Small intestine (tissue), 7 donors: ENCODE measurements at regions not wholly inside any gene's neighbourhood (a gene's known extent, or its start where the extent isn't known, plus 50 kb on each side); places are given as distances from the start of the nearest gene placed in this dataset.
"Not testable (repeated sequence)": the region's sequence is repeated elsewhere in the genome, so short reads cannot be mapped to it uniquely, and the experiment has no call there.

Source experiments
- DNase-seq, 2 donors: peaks; one replicate each; pipeline versions ENCODE4 v3.0.0 to v3.0.0-alpha.2; 2013
- FAIRE-seq: peaks from 2 replicates; lab custom pipeline; 2012; peaks lifted over from hg19 to GRCh38; lab: Jason Lieb, UNC
- H3K27ac ChIP-seq, 3 donors: one replicate each; pipeline ENCODE4 v1.5.1; 2013; ENCODE audit warnings: low read length in 2 of 3, mild to moderate bottlenecking in 2 of 3, control low read depth in 1 of 3, inconsistent platforms in 1 of 3, low read depth in 1 of 3, moderate library complexity in 1 of 3
- H3K27me3 ChIP-seq, 3 donors: one replicate each; pipeline ENCODE4 v1.6.1; 2013; ENCODE audit warnings: low read length in 3 of 3, inconsistent platforms in 1 of 3; ENCODE audit not compliant: control insufficient read depth in 3 of 3, insufficient read depth in 3 of 3
- H3K36me3 ChIP-seq, 3 donors: one replicate each; pipeline ENCODE4 v1.6.1; 2013; ENCODE audit warnings: low read length in 3 of 3, inconsistent platforms in 1 of 3, low read depth in 1 of 3, mild to moderate bottlenecking in 1 of 3, moderate library complexity in 1 of 3; ENCODE audit not compliant: control insufficient read depth in 3 of 3, insufficient read depth in 2 of 3
- H3K4me1 ChIP-seq, 3 donors: one replicate each; pipeline ENCODE4 v1.6.1; 2013; ENCODE audit warnings: low read length in 2 of 3, inconsistent platforms in 1 of 3, low read depth in 1 of 3, mild to moderate bottlenecking in 1 of 3, moderate library complexity in 1 of 3; ENCODE audit not compliant: control insufficient read depth in 3 of 3, insufficient read depth in 2 of 3
- H3K4me3 ChIP-seq, 3 donors: one replicate each; pipeline ENCODE4 v1.5.1; 2013; ENCODE audit warnings: low read length in 3 of 3, control low read depth in 1 of 3, inconsistent platforms in 1 of 3, low read depth in 1 of 3, mild to moderate bottlenecking in 1 of 3, moderate library complexity in 1 of 3
- H3K9me3 ChIP-seq, 2 donors: one replicate each; pipeline ENCODE4 v1.6.1; 2013; ENCODE audit warnings: low read depth in 1 of 2, low read length in 1 of 2; ENCODE audit not compliant: control insufficient read depth in 2 of 2, insufficient read depth in 1 of 2
- WGBS, 3 donors: extraction: QIAGEN DNeasy Blood & Tissue Kit; methylation state at CpG; one replicate each; pipeline ENCODE4 v1.1.7; 2013; 5-methylcytosine and 5-hydroxymethylcytosine counted together
- donor health status: healthy with polysubstance abuse.
- donor health status: control.
- donor health status: control.
- donor health status: Bipolar disorder and iron deficiency.
- donor health status: healthy.

- H3K4me1 ChIP-seq = no peaks in the 10 kb centered on the region
- DNase-seq (no peak), FAIRE-seq (no peak)
- no peak overlapping the region for H3K27ac ChIP-seq
- 49 to 72% (median 55%) methylated on average over 2 of the region's 2 CpGs for WGBS, 3 donors
- H3K9me3 ChIP-seq = no peaks in the 10 kb centered on the region
- H3K4me3 ChIP-seq = no peak overlapping the region
- no peaks in the 10 kb centered on the region for H3K27me3 ChIP-seq
- no peaks in the 10 kb centered on the region for H3K36me3 ChIP-seq
Observed at GRCh38 chr20:12223057-12223456, 305.4 kb downstream of the BTBD3 start.

DNA sequence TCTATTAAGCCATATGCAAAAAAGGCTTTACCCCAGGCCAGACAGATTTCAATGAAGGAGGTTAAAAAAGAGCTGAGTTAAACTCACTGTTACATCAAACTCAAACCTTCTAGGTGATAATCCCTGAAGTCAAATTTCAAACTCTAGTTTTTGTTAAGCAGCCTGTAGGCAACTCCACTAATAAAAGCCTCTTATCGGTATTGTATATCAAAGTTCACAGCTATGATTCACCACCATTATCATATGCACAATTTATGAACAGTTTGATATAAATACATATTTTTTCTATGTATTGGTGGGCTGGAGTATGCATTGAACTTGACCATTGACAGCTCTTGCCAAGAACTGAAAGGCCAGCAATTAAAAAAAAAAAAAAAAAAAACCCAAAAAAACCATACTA, 308.2 kb downstream of the BTBD3 start:
- FAIRE-seq (no peak), DNase-seq (no peak)
- Histone ChIP-seq H3K27ac (no peak overlapping the region), H3K4me1 (no peaks in the 10 kb centered on the region), H3K4me3 (no peak overlapping the region), H3K27me3 (no peaks in the 10 kb centered on the region), H3K36me3 (no peaks in the 10 kb centered on the region), H3K9me3 (no peaks in the 10 kb centered on the region)
- 17 to 60% (median 32%) methylated on average over 1 of the region's 1 CpG for WGBS, 3 donors

GRCh38 chr20:12229891-12230290, 312.2 kb downstream of the BTBD3 start:
- no peaks in the 10 kb centered on the region for H3K36me3 ChIP-seq
- H3K4me1 ChIP-seq = no peaks in the 10 kb centered on the region
- DNase-seq (no peak), FAIRE-seq (no peak)
- no peak overlapping the region for H3K4me3 ChIP-seq
- no peak overlapping the region for H3K27ac ChIP-seq
- no peaks in the 10 kb centered on the region for H3K27me3 ChIP-seq
- H3K9me3 ChIP-seq = no peaks in the 10 kb centered on the region

- H3K27ac ChIP-seq = no peak overlapping the region
- no peak for DNase-seq
- no peak for FAIRE-seq
Observed at GRCh38 chr20:12237772-12238171, 320.1 kb downstream of the BTBD3 start.

DNA sequence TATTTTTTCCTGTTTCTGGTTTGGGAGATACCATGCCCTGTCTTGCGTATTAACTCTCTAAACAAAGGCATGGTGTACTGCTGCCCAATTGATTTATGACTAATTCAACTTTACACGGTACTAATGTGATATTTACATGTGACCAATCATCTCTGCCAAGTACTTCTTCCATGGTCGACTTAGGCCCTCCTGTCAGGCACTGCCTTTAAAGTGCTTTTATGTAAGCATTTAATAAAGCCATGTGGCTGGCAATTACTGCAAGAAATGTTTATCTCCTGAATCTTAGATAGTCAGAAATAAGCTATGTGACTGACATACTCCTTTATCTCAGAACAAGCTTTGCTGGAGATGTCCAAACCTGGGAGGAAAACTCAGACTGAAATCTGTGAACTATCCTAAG, 323.4 kb downstream of the BTBD3 start:
- Histone ChIP-seq H3K27ac (no peak overlapping the region), H3K27me3 (no peaks in the 10 kb centered on the region), H3K9me3 (no peaks in the 10 kb centered on the region), H3K36me3 (no peaks in the 10 kb centered on the region), H3K4me3 (no peak overlapping the region), H3K4me1 (no peaks in the 10 kb centered on the region)
- 55 to 60% (median 60%) methylated on average over 3 of the region's 3 CpGs for WGBS, 3 donors
- DNase-seq = no peak
- no peak for FAIRE-seq

More at GRCh38 chr20:12237772-12238171, 320.1 kb downstream of the BTBD3 start:
- Histone ChIP-seq H3K36me3 (no peaks in the 10 kb centered on the region), H3K9me3 (no peaks in the 10 kb centered on the region), H3K4me1 (no peaks in the 10 kb centered on the region), H3K27me3 (no peaks in the 10 kb centered on the region), H3K4me3 (no peak overlapping the region)
- WGBS, 3 donors = 74 to 86% (median 77%) methylated on average over 6 of the region's 6 CpGs

GRCh38 chr20:12243327-12243726, 325.6 kb downstream of the BTBD3 start:
- Histone ChIP-seq H3K9me3 (no peaks in the 10 kb centered on the region), H3K4me1 (no peaks in the 10 kb centered on the region), H3K27ac (no peak overlapping the region), H3K36me3 (no peaks in the 10 kb centered on the region), H3K27me3 (no peaks in the 10 kb centered on the region), H3K4me3 (no peak overlapping the region)
- DNase-seq = no peak
- WGBS, 3 donors = 84 to 89% (median 88%) methylated on average over 5 of the region's 5 CpGs
- FAIRE-seq = no peak

DNA sequence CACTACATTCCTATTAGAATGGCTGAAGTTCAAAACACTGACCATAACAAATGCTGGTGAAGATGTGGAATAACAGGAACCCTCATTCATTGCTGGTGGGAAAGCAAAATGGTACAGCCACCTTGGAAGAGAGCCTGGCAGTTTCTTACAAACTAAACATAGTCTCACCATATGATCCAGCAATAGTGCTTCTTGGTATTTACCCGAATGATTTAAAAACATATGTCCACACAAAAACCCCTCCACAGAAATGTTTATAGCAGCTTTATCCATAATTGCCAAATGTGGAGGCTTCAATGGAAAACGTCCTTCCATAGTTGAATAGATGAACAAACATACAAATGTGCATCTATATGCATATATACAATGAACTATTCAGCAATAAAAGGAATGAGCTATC, 330.8 kb downstream of the BTBD3 start:
- no peak for DNase-seq
- no peak overlapping the region for H3K4me3 ChIP-seq
- no peak for FAIRE-seq
- 59 to 77% (median 72%) methylated on average over 2 of the region's 2 CpGs for WGBS, 3 donors
- H3K27ac ChIP-seq = no peak overlapping the region
- H3K4me1 ChIP-seq = no peaks in the 10 kb centered on the region
- no peaks in the 10 kb centered on the region for H3K27me3 ChIP-seq
- no peaks in the 10 kb centered on the region for H3K36me3 ChIP-seq
- H3K9me3 ChIP-seq = no peaks in the 10 kb centered on the region

DNA sequence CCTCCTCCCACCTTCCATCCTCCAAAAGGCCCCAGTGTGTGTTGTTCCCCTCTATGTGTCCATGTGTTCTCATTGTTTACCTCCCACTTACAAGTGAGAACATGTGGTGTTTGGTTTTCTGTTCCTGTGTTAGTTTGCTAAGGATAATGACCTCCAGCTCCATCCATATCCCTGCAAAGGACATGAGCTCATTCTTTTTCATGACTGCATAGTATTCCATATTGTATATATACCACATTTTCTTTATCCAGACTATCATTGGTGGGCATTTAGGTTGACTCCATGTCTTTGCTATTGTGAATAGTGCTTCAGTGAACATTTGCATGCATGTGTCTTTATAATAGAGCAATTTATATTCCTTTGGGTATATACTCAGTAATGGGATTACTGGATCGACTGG, 333.0 kb downstream of the BTBD3 start:
- not testable (repeated sequence) for H3K4me1 ChIP-seq, H3K27me3 ChIP-seq, H3K4me3 ChIP-seq, H3K36me3 ChIP-seq, DNase-seq, FAIRE-seq, H3K27ac ChIP-seq, H3K9me3 ChIP-seq
- WGBS, 3 donors = 81 to 86% (median 82%) methylated on average over 1 of the region's 1 CpG

DNA sequence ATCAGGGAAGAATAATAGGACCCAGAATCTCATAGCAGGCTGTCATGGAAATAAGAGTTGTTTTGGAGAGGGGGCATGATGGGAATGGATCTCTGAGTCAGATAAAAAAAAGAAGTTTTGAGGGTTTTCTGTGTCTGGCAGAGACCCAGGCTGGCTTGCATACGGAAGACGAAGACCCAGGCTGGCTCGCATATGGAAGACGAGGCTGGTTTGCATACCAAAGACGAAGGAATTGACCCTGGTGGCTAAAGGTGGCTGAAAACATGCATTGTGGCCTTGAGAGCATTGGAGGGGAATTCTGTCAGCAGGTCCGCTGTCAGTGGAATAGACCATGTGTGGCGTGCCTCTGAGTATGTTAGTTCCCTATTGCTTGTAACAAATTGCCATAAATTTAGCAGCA, 335.1 kb downstream of the BTBD3 start:
- FAIRE-seq = no peak
- WGBS, 3 donors = 76 to 84% (median 83%) methylated on average over 7 of the region's 7 CpGs
- Histone ChIP-seq H3K9me3 (no peaks in the 10 kb centered on the region), H3K36me3 (no peaks in the 10 kb centered on the region), H3K4me3 (no peak overlapping the region), H3K27me3 (no peaks in the 10 kb centered on the region), H3K4me1 (no peaks in the 10 kb centered on the region), H3K27ac (no peak overlapping the region)
- DNase-seq = no peak
